Islet precursor cell (in vitro differentiated cells): ENCODE measurements at regions not wholly inside any gene's neighbourhood (a gene's known extent, or its start where the extent isn't known, plus 50 kb on each side); places are given as distances from the start of the nearest gene placed in this dataset.

ENCODE experiments used
- DNase-seq: peaks from one replicate; pipeline ENCODE4 v3.0.0-alpha.2; 2018

- peak; percentile 94 for DNase-seq
Observed at GRCh38 chr3:64351713-64352638, 126.7 kb upstream of the PRICKLE2 start.

GRCh38 chr3:64349551-64349950 is 124.3 kb upstream of the PRICKLE2 start:
- DNase-seq, result no peak

GRCh38 chr3:64345371-64345770 is 120.1 kb upstream of the PRICKLE2 start:
- DNase-seq, result no peak

- peak; percentile 98 for DNase-seq
Observed at GRCh38 chr3:64344721-64345207, 119.5 kb upstream of the PRICKLE2 start.

- DNase-seq, result no peak
Observed at GRCh38 chr3:64343689-64344430, 118.6 kb upstream of the PRICKLE2 start.

- peak; percentile 92 for DNase-seq
Observed at GRCh38 chr3:64342940-64343688, 117.8 kb upstream of the PRICKLE2 start.

- peak; percentile 68 for DNase-seq
Observed at GRCh38 chr3:64341296-64341695, 116.0 kb upstream of the PRICKLE2 start.

- no peak for DNase-seq
Observed at GRCh38 chr3:64340641-64341101, 115.4 kb upstream of the PRICKLE2 start.

GRCh38 chr3:64336488-64336887 is 111.2 kb upstream of the PRICKLE2 start:
- no peak for DNase-seq

GRCh38 chr3:64332459-64333350 is 107.4 kb upstream of the PRICKLE2 start:
- DNase-seq, result no peak

GRCh38 chr3:64331605-64332004 is 106.3 kb upstream of the PRICKLE2 start:
- peak; percentile 66 for DNase-seq

- no peak for DNase-seq
Observed at GRCh38 chr3:64329037-64329436, 103.8 kb upstream of the PRICKLE2 start.

- no peak for DNase-seq
Observed at GRCh38 chr3:64327100-64327804, 102.0 kb upstream of the PRICKLE2 start.

GRCh38 chr3:64321747-64322146 is 96.5 kb upstream of the PRICKLE2 start:
- peak; percentile 92 for DNase-seq

GRCh38 chr3:64319391-64319790 is 94.1 kb upstream of the PRICKLE2 start:
- DNase-seq, result peak; percentile 76

- no peak for DNase-seq
Observed at GRCh38 chr3:64318668-64319271, 93.5 kb upstream of the PRICKLE2 start.

GRCh38 chr3:64318001-64318400 is 92.7 kb upstream of the PRICKLE2 start:
- DNase-seq, result no peak

- DNase-seq, result peak; percentile 77
Observed at GRCh38 chr3:64316971-64317370, 91.7 kb upstream of the PRICKLE2 start.

- DNase-seq, result no peak
Observed at GRCh38 chr3:64311424-64312061, 86.3 kb upstream of the PRICKLE2 start.

- no peak for DNase-seq
Observed at GRCh38 chr3:64308931-64309330, 83.7 kb upstream of the PRICKLE2 start.
